ENCODE measurements at regions not wholly inside any gene's neighbourhood (a gene's known extent, or its start where the extent isn't known, plus 50 kb on each side); places are given as distances from the start of the nearest gene placed in this dataset.
A peak's percentile ranks its signal among the peaks of the same experiment; 100 is the strongest.

DNA sequence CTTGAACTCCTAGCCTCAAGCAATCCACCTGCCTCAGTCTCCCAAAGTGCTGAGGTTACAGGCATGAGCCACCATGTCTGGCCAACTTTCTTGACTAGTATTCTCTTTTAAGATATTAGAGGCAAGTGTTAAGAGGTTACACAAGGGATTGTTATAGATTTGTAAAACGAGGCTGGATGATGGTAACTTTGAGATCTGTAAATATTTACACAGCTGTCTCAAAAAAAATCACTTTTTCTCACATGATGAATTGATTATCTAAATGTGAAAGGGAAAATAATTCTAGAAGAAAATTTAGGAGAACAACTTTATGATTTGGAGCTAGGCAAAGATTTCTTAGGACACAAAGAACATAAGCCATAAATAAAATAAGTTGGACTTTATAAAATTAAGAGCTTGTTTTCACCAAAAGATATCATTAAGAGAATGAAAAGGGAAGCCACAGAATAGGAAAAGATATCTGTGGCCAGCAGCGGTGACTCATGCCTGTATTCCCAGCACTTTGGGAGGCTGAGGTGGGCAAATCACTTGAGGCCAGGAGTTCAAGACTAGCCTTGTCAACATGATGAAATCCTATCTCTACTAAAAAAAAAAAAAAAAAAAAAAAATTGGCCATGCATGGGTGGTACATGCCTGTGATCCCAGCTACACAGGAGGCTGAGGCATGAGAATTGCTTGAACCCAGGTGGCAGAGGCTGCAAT is 77.4 kb downstream of the BBS10 start:
- H3K27ac Mint-ChIP-seq, result peak overlapping the region; percentile 42; the same call in 1 of the 2 replicates
- H3K4me1 Mint-ChIP-seq (ENCODE audit: low read depth), result peaks cover 69% of the 10 kb centered on the region
- no peaks in the 10 kb centered on the region; the same call in 1 of the 2 replicates for H3K27me3 Mint-ChIP-seq (ENCODE audit: insufficient read depth)
- no peak for DNase-seq
- H3K9me3 Mint-ChIP-seq, result no peaks in the 10 kb centered on the region
- no peak overlapping the region for H3K4me3 Mint-ChIP-seq
- peaks cover 10% of the 10 kb centered on the region; the same call in 1 of the 2 replicates for H3K36me3 Mint-ChIP-seq (ENCODE audit: low read depth)
- TF ChIP-seq, protein P1, sequence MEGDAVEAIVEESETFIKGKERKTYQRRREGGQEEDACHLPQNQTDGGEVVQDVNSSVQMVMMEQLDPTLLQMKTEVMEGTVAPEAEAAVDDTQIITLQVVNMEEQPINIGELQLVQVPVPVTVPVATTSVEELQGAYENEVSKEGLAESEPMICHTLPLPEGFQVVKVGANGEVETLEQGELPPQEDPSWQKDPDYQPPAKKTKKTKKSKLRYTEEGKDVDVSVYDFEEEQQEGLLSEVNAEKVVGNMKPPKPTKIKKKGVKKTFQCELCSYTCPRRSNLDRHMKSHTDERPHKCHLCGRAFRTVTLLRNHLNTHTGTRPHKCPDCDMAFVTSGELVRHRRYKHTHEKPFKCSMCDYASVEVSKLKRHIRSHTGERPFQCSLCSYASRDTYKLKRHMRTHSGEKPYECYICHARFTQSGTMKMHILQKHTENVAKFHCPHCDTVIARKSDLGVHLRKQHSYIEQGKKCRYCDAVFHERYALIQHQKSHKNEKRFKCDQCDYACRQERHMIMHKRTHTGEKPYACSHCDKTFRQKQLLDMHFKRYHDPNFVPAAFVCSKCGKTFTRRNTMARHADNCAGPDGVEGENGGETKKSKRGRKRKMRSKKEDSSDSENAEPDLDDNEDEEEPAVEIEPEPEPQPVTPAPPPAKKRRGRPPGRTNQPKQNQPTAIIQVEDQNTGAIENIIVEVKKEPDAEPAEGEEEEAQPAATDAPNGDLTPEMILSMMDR (IDR thresholded peaks at IDR 0.05), result no peak

- Mint-ChIP-seq H3K27me3 (ENCODE audit: insufficient read depth) (no peaks in the 10 kb centered on the region; the same call in 1 of the 2 replicates), H3K9me3 (no peaks in the 10 kb centered on the region), H3K4me1 (ENCODE audit: low read depth) (peaks cover 66% of the 10 kb centered on the region), H3K4me3 (no peak overlapping the region), H3K36me3 (ENCODE audit: low read depth) (peaks cover 18% of the 10 kb centered on the region), H3K27ac (0 out of 2 replicates have a peak overlapping the region, but pooled peaks have one; percentile 2)
- TF ChIP-seq, protein P1 (IDR thresholded peaks at IDR 0.05), result no peak
- DNase-seq, result no peak
Measured at GRCh38 chr12:76268267-76268666, 79.9 kb downstream of the BBS10 start.

- Mint-ChIP-seq H3K4me1 (ENCODE audit: low read depth) (peaks cover 75% of the 10 kb centered on the region), H3K9me3 (peaks cover 8% of the 10 kb centered on the region; the same call in 1 of the 2 replicates), H3K4me3 (peak overlapping the region; percentile 60), H3K27ac (peak overlapping the region; percentile 78), H3K36me3 (ENCODE audit: low read depth) (peaks cover 29% of the 10 kb centered on the region), H3K27me3 (ENCODE audit: insufficient read depth) (no peaks in the 10 kb centered on the region; the same call in 1 of the 2 replicates)
- peak; percentile 83 for DNase-seq
- TF ChIP-seq, protein P1 (IDR thresholded peaks at IDR 0.05), result no peak
Measured at GRCh38 chr12:76266797-76267196, 81.4 kb downstream of the BBS10 start.

- peak; percentile 14 for DNase-seq
- H3K36me3 Mint-ChIP-seq (ENCODE audit: low read depth), result peaks cover 34% of the 10 kb centered on the region
- H3K9me3 Mint-ChIP-seq, result peaks cover 13% of the 10 kb centered on the region; the same call in 1 of the 2 replicates
- peaks cover 79% of the 10 kb centered on the region for H3K4me1 Mint-ChIP-seq (ENCODE audit: low read depth)
- peak overlapping the region; percentile 49 for H3K4me3 Mint-ChIP-seq
- no peaks in the 10 kb centered on the region; the same call in 1 of the 2 replicates for H3K27me3 Mint-ChIP-seq (ENCODE audit: insufficient read depth)
- TF ChIP-seq, protein P1 (IDR thresholded peaks at IDR 0.05), result no peak
- peak overlapping the region; percentile 78; the same call in 1 of the 2 replicates for H3K27ac Mint-ChIP-seq
Measured at GRCh38 chr12:76265424-76266180, 82.6 kb downstream of the BBS10 start.

GRCh38 chr12:76264611-76265012 is 83.6 kb downstream of the BBS10 start:
- Mint-ChIP-seq H3K4me3 (no peak overlapping the region), H3K4me1 (ENCODE audit: low read depth) (peaks cover 79% of the 10 kb centered on the region), H3K9me3 (peaks cover 13% of the 10 kb centered on the region; the same call in 1 of the 2 replicates), H3K27ac (no peak overlapping the region), H3K36me3 (ENCODE audit: low read depth) (peaks cover 34% of the 10 kb centered on the region), H3K27me3 (ENCODE audit: insufficient read depth) (no peaks in the 10 kb centered on the region; the same call in 1 of the 2 replicates)
- no peak for DNase-seq
- TF ChIP-seq, protein P1 (IDR thresholded peaks at IDR 0.05), result no peak

Measured in HFFc6 (cell line).